BLaER1 treated with 17β-estradiol and CSF1 and Interleukin-3, amounts not matched to agents 10 nM and 100 nM (cell line): ENCODE measurements at regions not wholly inside any gene's neighbourhood (a gene's known extent, or its start where the extent isn't known, plus 50 kb on each side); places are given as distances from the start of the nearest gene placed in this dataset.
"Not testable (repeated sequence)": the region's sequence is repeated elsewhere in the genome, so short reads cannot be mapped to it uniquely, and the experiment has no call there.

Source experiments
- H3K27ac ChIP-seq, 11 experiments: shearing (Covaris generic); formaldehyde crosslinking; 2 replicates each; pipeline ENCODE4 v1.8.1; 2022
- H3K27me3 ChIP-seq, 11 experiments: shearing (Covaris generic); formaldehyde crosslinking; 2 replicates each; pipeline ENCODE4 v1.8.1; 2022
- H3K36me3 ChIP-seq, 11 experiments: shearing (Covaris generic); formaldehyde crosslinking; 2 replicates each; pipeline ENCODE4 v1.8.1; 2022
- H3K4me1 ChIP-seq, 10 experiments: shearing (Covaris generic); formaldehyde crosslinking; 2 replicates each; pipeline ENCODE4 v1.8.1; 2022
- H3K4me2 ChIP-seq, 11 experiments: shearing (Covaris generic); formaldehyde crosslinking; 2 replicates each; pipeline ENCODE4 v1.8.1; 2022
- H3K4me3 ChIP-seq, 10 experiments: shearing (Covaris generic); formaldehyde crosslinking; 2 replicates each; pipeline ENCODE4 v1.8.1; 2022
- H3K9ac ChIP-seq, 11 experiments: shearing (Covaris generic); formaldehyde crosslinking; 2 replicates each; pipeline ENCODE4 v1.8.1; 2022
- H3K9me3 ChIP-seq, 11 experiments: shearing (Covaris generic); formaldehyde crosslinking; replicated peaks in 1 of 11; 2 replicates each; pipeline ENCODE4 v1.8.1; 2022
- H4K20me1 ChIP-seq, 11 experiments: shearing (Covaris generic); formaldehyde crosslinking; 2 replicates each; pipeline ENCODE4 v1.8.1; 2022
- Cebpa-rat ChIP-seq, 11 experiments: shearing (Covaris generic); IDR thresholded peaks; 2 replicates each; pipeline ENCODE4 v1.8.1; 2022

- Histone ChIP-seq H3K9me3 (peaks cover 0 to 39% (median 15%) of the 10 kb centered on the region in 11 experiments; a peak in 14 of 22 replicates), H3K4me1 (peaks cover 0 to 15% (median 11%) of the 10 kb centered on the region in 10 experiments; a peak in 15 of 20 replicates), H3K27ac (peak overlapping the region in 8 of 11 experiments; percentile 15 to 53 (median 37); a peak in 11 of 22 replicates), H4K20me1 (no peaks in the 10 kb centered on the region; a peak in 1 of 22 replicates), H3K36me3 (no peaks in the 10 kb centered on the region), H3K9ac (no peak overlapping the region), H3K4me2 (peak overlapping the region in 9 of 11 experiments; percentile 43 to 65 (median 56); a peak in 18 of 22 replicates), H3K27me3 (peaks cover 82 to 100% (median 99%) of the 10 kb centered on the region in 11 experiments), H3K4me3 (peak overlapping the region in 2 of 10 experiments; percentile 4 to 29; a peak in 1 of 20 replicates)
- TF ChIP-seq Cebpa-rat (IDR thresholded peaks at IDR 0.05) = no peak
Measured at GRCh38 chrX:124426288-124427169, 80.2 kb downstream of the SH2D1A start.

GRCh38 chrX:124433186-124433585, 86.8 kb downstream of the SH2D1A start:
- no peaks in the 10 kb centered on the region for H3K4me1 ChIP-seq
- no peaks in the 10 kb centered on the region for H3K36me3 ChIP-seq
- H3K4me2 ChIP-seq = no peak overlapping the region
- no peak overlapping the region for H3K4me3 ChIP-seq
- H4K20me1 ChIP-seq = no peaks in the 10 kb centered on the region
- no peak for TF ChIP-seq Cebpa-rat (IDR thresholded peaks at IDR 0.05)
- peaks cover 86 to 100% (median 99%) of the 10 kb centered on the region in 11 experiments for H3K27me3 ChIP-seq
- H3K27ac ChIP-seq = no peak overlapping the region
- H3K9ac ChIP-seq = no peak overlapping the region
- peaks cover 0 to 1% (median 0%) of the 10 kb centered on the region in 11 experiments; a peak in 1 of 22 replicates for H3K9me3 ChIP-seq

DNA sequence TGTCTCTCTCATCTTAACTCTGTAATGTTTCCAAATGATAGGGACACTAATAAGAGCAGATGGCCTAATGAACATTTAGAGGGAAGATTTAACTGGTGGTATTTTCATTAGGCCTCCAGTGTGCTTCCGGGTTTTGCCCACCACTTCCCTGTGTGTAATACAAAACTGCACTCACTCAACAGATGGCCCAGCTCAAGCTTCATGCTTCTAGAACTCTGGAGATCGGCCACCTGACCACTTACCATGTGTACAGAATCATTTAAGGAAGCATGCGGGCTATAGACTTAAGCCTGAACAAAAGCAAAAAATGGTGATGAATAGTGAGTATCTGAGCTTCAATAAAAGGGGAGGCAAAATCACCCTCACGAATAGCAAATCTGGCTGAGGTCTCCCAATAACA, 89.3 kb downstream of the SH2D1A start:
- Histone ChIP-seq H3K4me2 (no peak overlapping the region), H3K27ac (no peak overlapping the region), H3K4me1 (no peaks in the 10 kb centered on the region), H4K20me1 (peaks cover 0 to 4% (median 0%) of the 10 kb centered on the region in 11 experiments; a peak in 2 of 22 replicates), H3K9me3 (no peaks in the 10 kb centered on the region), H3K9ac (no peak overlapping the region), H3K27me3 (peaks cover 83 to 100% (median 97%) of the 10 kb centered on the region in 11 experiments), H3K4me3 (no peak overlapping the region), H3K36me3 (no peaks in the 10 kb centered on the region)
- no peak for TF ChIP-seq Cebpa-rat (IDR thresholded peaks at IDR 0.05)

GRCh38 chrX:124440695-124441094, 94.3 kb downstream of the SH2D1A start:
- Histone ChIP-seq H3K9me3 (no peaks in the 10 kb centered on the region), H3K4me3 (no peak overlapping the region), H3K27me3 (peaks cover 84 to 100% (median 97%) of the 10 kb centered on the region in 11 experiments), H3K9ac (no peak overlapping the region), H3K36me3 (no peaks in the 10 kb centered on the region), H3K4me2 (no peak overlapping the region), H4K20me1 (peaks cover 0 to 4% (median 0%) of the 10 kb centered on the region in 11 experiments; a peak in 2 of 22 replicates), H3K4me1 (no peaks in the 10 kb centered on the region), H3K27ac (no peak overlapping the region)
- TF ChIP-seq Cebpa-rat (IDR thresholded peaks at IDR 0.05) = no peak

- Histone ChIP-seq H3K4me3 (no peak overlapping the region), H3K36me3 (no peaks in the 10 kb centered on the region), H3K4me2 (no peak overlapping the region), H3K27me3 (peaks cover 86 to 100% (median 99%) of the 10 kb centered on the region in 11 experiments), H3K9ac (no peak overlapping the region), H3K4me1 (no peaks in the 10 kb centered on the region), H3K9me3 (no peaks in the 10 kb centered on the region), H3K27ac (no peak overlapping the region), H4K20me1 (peaks cover 0 to 4% (median 0%) of the 10 kb centered on the region in 11 experiments; a peak in 2 of 22 replicates)
- no peak for TF ChIP-seq Cebpa-rat (IDR thresholded peaks at IDR 0.05)
Measured at GRCh38 chrX:124441971-124442590, 95.7 kb downstream of the SH2D1A start.

GRCh38 chrX:124455966-124456365, 109.6 kb downstream of the SH2D1A start:
- peaks cover 0 to 6% (median 0%) of the 10 kb centered on the region in 11 experiments; a peak in 1 of 22 replicates for H4K20me1 ChIP-seq
- no peak overlapping the region for H3K4me3 ChIP-seq
- no peaks in the 10 kb centered on the region for H3K4me1 ChIP-seq
- H3K27me3 ChIP-seq = peaks cover 74 to 90% (median 86%) of the 10 kb centered on the region in 11 experiments
- H3K36me3 ChIP-seq = no peaks in the 10 kb centered on the region
- H3K27ac ChIP-seq = no peak overlapping the region
- peaks cover 0 to 5% (median 0%) of the 10 kb centered on the region in 11 experiments; a peak in 4 of 22 replicates for H3K9me3 ChIP-seq
- no peak overlapping the region for H3K9ac ChIP-seq
- TF ChIP-seq Cebpa-rat (IDR thresholded peaks at IDR 0.05) = no peak
- no peak overlapping the region for H3K4me2 ChIP-seq

DNA sequence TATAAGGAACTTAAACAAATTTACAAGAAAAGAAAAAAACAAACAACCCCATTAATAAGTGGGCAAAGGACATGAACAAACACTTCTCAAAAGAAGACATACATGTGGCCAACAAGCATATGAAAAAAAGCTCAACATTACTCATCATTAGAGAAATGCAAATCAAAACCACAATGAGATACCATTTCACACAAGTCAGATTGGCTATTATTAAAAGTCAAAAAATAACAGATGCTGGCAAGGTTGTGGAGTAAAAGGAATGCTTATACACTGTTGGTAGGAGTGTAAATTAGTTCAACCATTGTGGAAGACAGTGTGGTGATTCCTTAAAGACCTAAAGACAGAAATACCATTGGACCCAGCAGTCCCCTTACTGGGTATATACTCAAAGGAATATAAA, 113.5 kb downstream of the SH2D1A start:
- H4K20me1 ChIP-seq, H3K4me3 ChIP-seq: not testable (repeated sequence)
- H3K27me3 ChIP-seq = peaks cover 82 to 99% (median 97%) of the 10 kb centered on the region in 11 experiments

GRCh38 chrX:124462931-124463330, 116.6 kb downstream of the SH2D1A start:
- TF ChIP-seq Cebpa-rat (IDR thresholded peaks at IDR 0.05) = no peak
- H3K4me1 ChIP-seq = peaks cover 0 to 12% (median 7%) of the 10 kb centered on the region in 10 experiments; a peak in 8 of 20 replicates
- H3K36me3 ChIP-seq = no peaks in the 10 kb centered on the region
- H3K4me3 ChIP-seq = no peak overlapping the region
- H3K9me3 ChIP-seq = no peaks in the 10 kb centered on the region
- no peaks in the 10 kb centered on the region; a peak in 1 of 22 replicates for H4K20me1 ChIP-seq
- H3K27me3 ChIP-seq = peaks cover 78 to 99% (median 95%) of the 10 kb centered on the region in 11 experiments
- no peak overlapping the region for H3K9ac ChIP-seq
- no peak overlapping the region for H3K4me2 ChIP-seq
- no peak overlapping the region for H3K27ac ChIP-seq

More for the DNA sequence above, 113.5 kb downstream of the SH2D1A start:
- not testable (repeated sequence) for H3K9ac ChIP-seq, H3K9me3 ChIP-seq, H3K36me3 ChIP-seq, H3K4me1 ChIP-seq, H3K27ac ChIP-seq, H3K4me2 ChIP-seq

GRCh38 chrX:124467202-124467601, 120.8 kb downstream of the SH2D1A start:
- Histone ChIP-seq H3K4me2 (peak overlapping the region in 7 of 11 experiments; percentile 3 to 54 (median 12); a peak in 9 of 22 replicates), H4K20me1 (no peaks in the 10 kb centered on the region), H3K36me3 (no peaks in the 10 kb centered on the region), H3K4me1 (peaks cover 0 to 12% (median 7%) of the 10 kb centered on the region in 10 experiments; a peak in 8 of 20 replicates), H3K9me3 (no peaks in the 10 kb centered on the region), H3K9ac (no peak overlapping the region), H3K27me3 (peaks cover 65 to 89% (median 80%) of the 10 kb centered on the region in 11 experiments), H3K4me3 (no peak overlapping the region), H3K27ac (no peak overlapping the region)
- TF ChIP-seq Cebpa-rat (IDR thresholded peaks at IDR 0.05) = no peak
